EH (cell line): ENCODE measurements at regions not wholly inside any gene's neighbourhood (a gene's known extent, or its start where the extent isn't known, plus 50 kb on each side); places are given as distances from the start of the nearest gene placed in this dataset.

Experiments
- DNase-seq: peaks from one replicate; pipeline ENCODE4 v3.0.0-alpha.2; 2015; ENCODE audit warnings: low read depth

DNA sequence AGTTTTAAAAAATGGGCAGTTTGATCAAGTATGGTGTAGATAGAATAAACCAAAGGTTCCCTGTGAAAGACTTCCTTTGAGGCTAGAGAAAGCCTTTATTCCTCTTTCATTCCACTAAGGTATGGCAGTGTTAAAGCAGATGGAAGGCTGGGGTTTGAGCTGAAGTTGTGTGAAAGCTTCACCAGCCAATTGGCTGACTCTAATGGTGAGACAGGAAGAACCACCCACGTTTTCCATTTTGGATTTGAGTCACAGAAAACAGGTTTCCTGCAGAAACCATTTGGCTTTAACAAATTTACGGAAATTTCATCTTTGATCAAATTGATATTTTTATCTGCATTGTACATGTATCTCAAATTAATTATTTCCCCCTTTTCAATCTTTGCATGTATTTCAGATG is 455.0 kb downstream of the PCNX1 start:
- no peak for DNase-seq

DNA sequence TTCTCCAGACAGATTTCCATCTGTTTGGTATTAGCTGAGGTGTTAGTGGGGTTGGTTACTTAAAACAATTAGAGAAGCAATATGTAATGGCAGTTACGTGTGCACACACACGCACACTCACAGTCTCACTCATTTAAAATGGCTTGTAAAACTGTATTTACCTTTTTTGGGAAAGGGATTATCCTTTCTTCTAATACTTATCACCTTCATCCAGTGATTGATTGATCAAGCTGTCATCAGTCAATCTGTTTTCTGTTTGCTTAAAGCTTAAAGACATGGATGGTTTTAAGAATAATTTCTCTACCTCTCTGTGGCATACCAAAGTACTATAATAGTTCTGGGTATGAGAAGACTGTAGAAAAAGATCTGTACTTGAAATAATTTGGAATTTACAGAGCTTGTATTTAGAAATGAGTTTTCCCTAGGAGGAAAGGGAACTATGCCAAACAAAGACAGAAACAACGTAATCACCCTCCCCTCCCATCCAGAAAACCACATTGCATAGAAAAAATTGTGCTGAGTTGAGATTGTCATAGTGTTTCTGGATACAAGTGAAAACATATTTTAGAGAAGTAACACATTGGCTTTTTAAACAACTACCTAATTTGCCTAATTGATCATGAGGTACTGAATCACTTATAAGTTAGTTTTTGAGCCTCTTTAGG is 455.8 kb downstream of the PCNX1 start:
- peak; percentile 74 for DNase-seq

DNA sequence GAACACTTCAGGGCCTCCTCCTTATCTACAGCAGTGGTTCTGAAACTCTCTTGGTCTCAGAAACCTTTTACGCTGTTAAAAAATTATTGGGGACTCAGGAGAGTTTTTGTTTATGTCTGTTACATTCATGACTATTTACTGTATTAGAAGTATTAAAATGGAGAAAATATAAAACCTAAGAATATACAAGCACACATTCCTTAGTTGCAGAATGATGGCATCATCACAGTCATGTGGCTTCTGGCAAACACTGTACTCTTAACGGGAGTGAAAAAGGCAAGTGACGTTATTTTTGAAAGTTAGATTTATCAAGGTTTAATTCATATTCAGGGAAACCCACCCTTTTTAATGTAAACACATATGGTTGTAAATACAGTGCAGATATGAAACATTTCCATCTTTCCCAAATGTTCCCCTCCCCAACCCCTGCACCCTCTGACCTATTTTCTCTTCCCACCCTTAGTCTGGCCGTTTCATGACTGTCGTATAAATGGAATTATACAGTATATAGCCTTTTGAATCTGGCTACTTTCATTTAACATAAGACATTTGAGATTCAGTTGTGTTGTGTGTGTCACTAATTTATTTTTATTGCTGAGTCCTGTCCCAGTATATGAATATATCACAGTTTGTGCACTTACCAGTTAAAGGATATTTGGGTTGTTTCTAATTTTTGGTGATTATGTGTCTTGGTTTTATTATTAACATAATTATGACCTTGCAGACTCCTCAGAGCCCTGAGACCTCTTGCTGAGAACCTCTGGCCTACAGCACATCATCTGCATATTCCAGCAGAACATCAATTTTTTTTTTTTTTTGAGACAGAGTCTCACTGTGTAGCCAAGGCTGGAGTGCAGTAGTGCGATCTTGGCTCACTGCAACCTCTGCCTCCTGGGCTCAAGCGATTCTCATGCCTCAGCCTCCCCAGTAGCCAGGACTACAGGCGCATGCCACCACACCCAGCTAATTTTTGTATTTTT is 457.0 kb downstream of the PCNX1 start:
- peak; percentile 72 for DNase-seq

GRCh38 chr14:71365361-71365760 is 458.1 kb downstream of the PCNX1 start:
- peak; percentile 83 for DNase-seq

DNA sequence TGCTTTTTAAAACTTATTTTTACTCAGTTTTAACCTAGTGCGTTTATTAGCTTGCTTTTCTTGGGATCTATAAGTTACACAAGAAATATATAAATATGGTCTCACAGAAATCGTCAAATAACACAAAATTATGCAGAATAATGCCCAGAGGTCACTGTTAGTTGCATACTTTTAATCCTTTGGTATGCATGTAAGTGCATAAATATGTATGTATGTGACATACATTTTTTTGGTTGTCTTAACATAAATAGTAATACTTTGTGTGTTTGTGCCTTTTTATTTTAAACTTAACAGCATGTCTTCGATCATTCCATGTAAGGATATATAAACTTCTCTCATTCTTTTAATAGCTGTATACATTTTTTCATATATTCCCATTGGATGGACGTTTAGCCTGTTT is 459.6 kb downstream of the PCNX1 start:
- no peak for DNase-seq

DNA sequence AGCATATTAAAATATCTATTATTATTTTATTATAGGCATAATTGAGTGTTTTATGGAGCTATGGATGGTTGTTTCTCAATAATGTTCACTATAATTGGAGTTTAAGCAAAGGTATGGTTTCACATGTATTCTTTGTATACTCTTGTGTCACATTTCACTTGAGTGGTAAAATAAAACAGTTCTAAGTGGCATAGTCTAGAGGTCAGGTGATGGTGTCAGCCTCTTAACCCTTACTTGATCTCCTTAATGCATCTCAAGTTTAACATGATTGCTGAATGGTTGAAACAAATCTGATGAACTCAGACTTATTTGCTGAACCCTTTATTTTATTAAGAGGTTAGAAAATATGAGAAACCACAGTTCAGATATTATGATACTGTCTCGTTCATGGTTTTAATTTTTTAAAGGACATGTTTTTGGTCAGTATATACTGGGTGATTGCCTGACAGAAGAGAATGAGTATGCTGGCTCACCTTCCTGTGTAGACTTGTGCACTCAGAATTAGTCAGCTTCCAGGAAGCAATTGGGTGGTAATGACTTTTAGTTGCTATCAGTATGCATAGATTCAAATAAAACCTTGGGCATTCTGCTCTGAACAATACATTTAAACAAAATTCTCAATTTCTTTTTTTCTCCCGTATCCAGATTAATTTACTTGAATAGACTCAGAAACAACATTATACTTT is 464.6 kb downstream of the PCNX1 start:
- peak; percentile 77 for DNase-seq

DNA sequence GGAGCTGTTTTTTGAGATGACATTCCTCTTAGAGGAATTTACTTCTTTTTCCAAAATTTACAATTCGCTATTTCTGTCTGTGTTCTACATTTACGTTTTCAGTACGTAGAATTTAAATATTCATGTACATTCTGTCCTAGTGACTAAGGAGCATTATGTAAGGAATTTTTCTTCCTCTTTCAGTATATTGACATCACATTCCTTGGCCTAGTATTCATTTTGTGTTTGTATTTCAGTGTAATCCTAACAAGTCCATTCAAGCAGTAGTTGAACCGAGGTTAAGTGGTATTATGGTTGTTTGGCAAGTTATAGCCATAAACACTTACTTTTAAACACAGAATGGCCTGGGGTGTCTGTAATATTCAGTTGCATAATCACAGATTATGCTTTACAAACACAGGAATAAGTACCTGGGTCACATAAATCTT is 465.2 kb downstream of the PCNX1 start:
- peak; percentile 86 for DNase-seq

GRCh38 chr14:71373773-71374172 is 466.5 kb downstream of the PCNX1 start:
- no peak for DNase-seq

GRCh38 chr14:71374989-71375388 is 467.7 kb downstream of the PCNX1 start:
- no peak for DNase-seq

DNA sequence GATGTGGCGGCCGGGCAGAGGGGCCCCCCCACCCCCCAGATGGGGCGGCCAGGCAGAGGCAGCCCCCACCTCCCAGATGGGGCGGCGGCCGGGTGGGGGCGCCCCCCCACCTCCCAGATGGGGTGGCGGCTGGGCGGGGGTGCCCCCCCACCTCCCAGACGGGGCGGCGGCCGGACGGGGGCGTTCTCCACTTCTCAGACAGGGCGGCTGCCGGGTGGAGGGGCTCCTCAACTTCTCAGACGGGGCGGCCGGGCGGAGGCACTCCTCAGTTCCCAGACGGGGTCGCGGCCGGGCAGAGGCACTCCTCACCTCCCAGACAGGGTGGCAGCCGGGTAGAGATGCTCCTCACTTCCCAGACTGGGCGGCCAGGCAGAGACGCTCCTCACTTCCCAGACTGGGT is 469.8 kb downstream of the PCNX1 start:
- no peak for DNase-seq

DNA sequence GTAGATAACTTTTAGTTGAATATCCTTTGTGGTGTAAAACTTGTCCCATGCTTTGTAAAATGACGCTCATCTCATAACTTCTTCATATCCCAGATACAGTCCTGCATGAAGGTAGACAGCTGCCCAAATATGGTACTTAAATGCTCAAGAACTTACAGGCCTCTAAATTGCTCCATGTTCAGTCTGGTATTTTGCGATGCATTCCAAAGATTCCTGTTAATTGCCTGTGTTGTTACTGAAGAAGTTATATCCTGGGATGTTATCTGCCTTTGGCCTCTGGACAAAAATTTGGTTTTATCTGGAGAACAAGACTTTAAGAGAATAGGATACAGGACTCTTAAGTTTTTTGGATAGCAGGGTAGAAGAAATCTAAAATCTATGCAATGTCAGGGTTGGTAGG is 473.0 kb downstream of the PCNX1 start:
- DNase-seq, result peak; percentile 98

GRCh38 chr14:71381814-71382213 is 474.6 kb downstream of the PCNX1 start:
- DNase-seq, result peak; percentile 56

GRCh38 chr14:71382315-71382714 is 475.1 kb downstream of the PCNX1 start:
- DNase-seq, result no peak

- no peak for DNase-seq
Measured at GRCh38 chr14:71383510-71383909, 476.3 kb downstream of the PCNX1 start.

DNA sequence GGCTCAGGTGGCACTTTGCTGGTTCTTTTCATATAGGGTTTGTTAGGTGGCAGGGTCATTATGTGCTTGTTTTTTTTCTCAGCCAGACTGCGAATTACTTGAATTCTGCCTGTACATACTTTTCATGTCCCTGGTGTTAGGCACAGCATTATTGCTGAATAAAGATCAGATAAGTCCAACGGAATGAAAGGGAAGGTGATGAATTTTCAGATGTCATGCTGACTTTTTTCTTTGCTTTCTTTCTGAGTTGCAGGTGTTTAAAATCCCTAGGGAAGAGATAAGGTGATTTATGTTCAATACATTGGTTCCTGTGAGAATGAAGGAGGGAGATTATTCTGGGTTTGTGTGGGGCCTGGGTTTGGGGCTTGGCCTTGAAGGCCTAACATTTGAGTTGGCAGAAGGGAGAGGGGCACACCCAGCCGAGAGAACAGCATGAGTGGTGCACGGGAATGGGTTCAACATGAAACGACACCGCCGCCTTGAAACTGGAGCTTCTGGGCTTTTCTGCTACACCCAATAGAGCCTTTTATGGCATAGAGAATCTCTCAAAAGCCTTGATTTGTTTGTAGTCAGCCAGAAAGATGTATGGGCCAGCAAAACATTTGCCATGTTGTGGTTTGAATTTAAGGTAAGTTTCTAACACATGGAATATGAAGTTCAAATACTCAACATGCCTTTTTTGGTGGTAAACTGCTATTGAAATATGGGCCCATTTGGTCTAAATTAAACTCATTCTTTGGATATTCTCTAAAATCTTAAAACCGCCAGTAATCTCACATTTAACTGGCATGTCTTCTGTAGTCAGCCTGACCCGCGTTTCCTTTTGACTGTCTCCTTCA is 477.0 kb downstream of the PCNX1 start:
- DNase-seq, result peak; percentile 69

DNA sequence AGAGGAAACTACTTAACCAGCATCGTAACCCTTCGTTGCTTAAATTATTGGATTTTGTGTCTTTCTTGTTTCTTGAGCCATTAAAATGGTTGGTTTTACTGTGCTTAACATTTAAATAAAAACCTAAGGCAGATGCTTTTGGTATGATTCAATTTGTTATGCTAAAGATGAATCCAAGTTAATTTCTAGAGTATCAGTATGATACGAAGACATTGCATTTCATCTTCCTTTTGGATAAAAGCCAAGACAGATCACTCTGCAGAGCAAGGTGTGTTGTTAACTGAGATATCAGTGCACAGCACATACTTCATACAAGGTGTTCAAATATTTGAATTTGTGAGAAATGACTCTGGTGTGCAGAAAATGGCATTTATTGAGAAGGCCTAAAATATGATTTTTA is 480.5 kb downstream of the PCNX1 start:
- DNase-seq, result no peak

- no peak for DNase-seq
Measured at GRCh38 chr14:71388336-71388735, 481.1 kb downstream of the PCNX1 start.

DNA sequence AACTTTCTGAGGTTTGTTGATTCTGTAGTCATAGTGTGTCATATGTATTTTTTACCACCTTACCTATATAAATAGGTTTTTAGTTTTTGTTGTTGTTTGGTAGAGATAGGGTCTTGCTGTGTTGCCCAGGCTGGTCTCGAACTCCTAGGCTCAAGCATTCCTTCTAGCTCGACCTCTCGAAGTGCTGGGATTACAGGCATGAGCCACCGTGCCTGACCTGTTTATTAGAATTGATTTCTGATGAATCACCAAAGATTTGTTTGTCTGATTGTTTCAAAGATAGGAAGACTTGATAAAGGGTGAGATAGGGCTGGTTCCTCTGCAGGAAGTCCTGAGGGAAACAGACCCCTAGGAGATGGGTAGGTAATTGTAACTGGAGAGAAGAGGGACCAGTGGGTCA is 481.6 kb downstream of the PCNX1 start:
- DNase-seq, result peak; percentile 51

DNA sequence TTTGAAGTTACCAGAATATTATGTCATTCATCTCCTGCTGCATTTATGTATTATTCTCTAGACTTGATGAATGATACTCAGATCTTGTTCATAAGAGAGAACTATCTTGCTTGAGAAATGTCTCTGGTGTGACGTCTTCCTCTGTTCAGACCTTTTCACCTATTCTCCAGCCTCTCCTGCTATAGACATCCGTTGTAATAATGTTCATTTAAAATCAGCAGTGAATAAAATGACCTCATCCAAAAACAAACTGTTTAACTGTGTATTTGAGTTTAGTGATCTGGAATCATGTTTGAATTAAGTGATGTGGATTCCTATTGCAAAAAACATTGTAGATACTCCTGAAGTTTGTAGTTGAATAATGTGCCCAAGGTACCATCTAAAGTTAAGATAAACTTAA is 487.1 kb downstream of the PCNX1 start:
- DNase-seq, result no peak

GRCh38 chr14:71395151-71395604 is 487.9 kb downstream of the PCNX1 start:
- peak; percentile 36 for DNase-seq

- DNase-seq, result peak; percentile 52
Measured at GRCh38 chr14:71395636-71396035, 488.4 kb downstream of the PCNX1 start.
